Esophagus muscularis mucosa (tissue), 4 donors: ENCODE measurements at regions not wholly inside any gene's neighbourhood (a gene's known extent, or its start where the extent isn't known, plus 50 kb on each side); places are given as distances from the start of the nearest gene placed in this dataset.

ENCODE experiments used
- DNase-seq: peaks from one replicate; pipeline ENCODE4 v3.0.0-alpha.2; 2017; ENCODE audit errors: extremely low spot score
- H3K27ac ChIP-seq, 4 donors: fragments of 200-600 bp; sonication (generic); replicated peaks in 1 of 4; 1 replicate in 3 of 4; 2 replicates in 1 of 4; pipeline ENCODE4 v1.5.1; 2016 to 2019; ENCODE audit warnings: mild to moderate bottlenecking in 1 of 4
- H3K27me3 ChIP-seq, 4 donors: fragments of 200-600 bp; sonication (generic); one replicate each; pipeline versions ENCODE4 v1.5.1 to v1.6.0; 2016 to 2019
- H3K36me3 ChIP-seq, 4 donors: fragments of 200-600 bp; sonication (generic); one replicate each; pipeline ENCODE4 v1.5.1; 2016 to 2019
- H3K4me1 ChIP-seq, 4 donors: fragments of 200-600 bp; sonication (generic); one replicate each; pipeline ENCODE4 v1.5.1; 2016 to 2019
- H3K4me3 ChIP-seq, 4 donors: fragments of 200-600 bp; sonication (generic); 1 replicate in 2 of 4; 2 replicates in 2 of 4; pipeline ENCODE4 v1.5.1; 2016 to 2019; ENCODE audit warnings: mild to moderate bottlenecking in 4 of 4, moderate library complexity in 1 of 4
- H3K9me3 ChIP-seq, 4 donors: fragments of 200-600 bp; sonication (generic); 1 replicate in 3 of 4; 2 replicates in 1 of 4; pipeline ENCODE4 v1.5.1; 2016 to 2019
- CTCF ChIP-seq, 3 experiments: fragments of 200-600 bp in 2 of 3; fragments of 450-650 bp in 1 of 3; sonication (generic) in 2 of 3; IDR thresholded peaks; one replicate each; pipeline ENCODE4 v1.5.1; 2017 to 2019; ENCODE audit warnings: antibody characterized with exemption in 3 of 3, mild to moderate bottlenecking in 2 of 3, moderate library complexity in 1 of 3
- EP300 ChIP-seq: sonication (generic); formaldehyde crosslinking; IDR thresholded peaks from one replicate; pipeline ENCODE4 v1.6.1; 2017; ENCODE audit warnings: antibody characterized with exemption
- POLR2A ChIP-seq: fragments of 450-650 bp; IDR thresholded peaks from one replicate; pipeline ENCODE4 v1.6.1; 2017; ENCODE audit warnings: antibody characterized with exemption, moderate library complexity, mild to moderate bottlenecking, low read depth
- POLR2AphosphoS5 ChIP-seq, 2 donors: sonication (generic); formaldehyde crosslinking; IDR thresholded peaks; one replicate each; pipeline ENCODE4 v1.6.1; 2017; ENCODE audit warnings: antibody characterized with exemption in 2 of 2
- WGBS: methylation state at CpG from one replicate; pipeline ENCODE4 v1.1.5; 2018; 5-methylcytosine and 5-hydroxymethylcytosine counted together
- intact Hi-C: fragments of 100-400 bp; cut with DNase I; formaldehyde crosslinking; loops from one replicate; pipeline ENCODE4 v1.15.1; 2023

- WGBS: 77% methylated on average over 3 of the region's 3 CpGs
- peaks cover 0 to 86% (median 0%) of the 10 kb centered on the region in 4 donors for H3K27me3 ChIP-seq
Measured at GRCh38 chr1:36689992-36690391, 207.3 kb upstream of the CSF3R start.

GRCh38 chr1:36687312-36687711 lies 204.6 kb upstream of the CSF3R start:
- Histone ChIP-seq H3K27me3 (peaks cover 0 to 63% (median 0%) of the 10 kb centered on the region in 4 donors), H3K27ac (no peak overlapping the region), H3K4me1 (no peaks in the 10 kb centered on the region), H3K9me3 (no peaks in the 10 kb centered on the region), H3K36me3 (no peaks in the 10 kb centered on the region), H3K4me3 (no peak overlapping the region)
- intact Hi-C loops: no loop called here
- 49% methylated on average over 5 of the region's 5 CpGs for WGBS
- TF ChIP-seq CTCF (IDR thresholded peaks at IDR 0.05): no peak
- no peak for TF ChIP-seq POLR2A
- no peak for TF ChIP-seq POLR2AphosphoS5 (IDR thresholded peaks at IDR 0.05)
- TF ChIP-seq EP300: no peak
- no peak for DNase-seq

More at GRCh38 chr1:36689992-36690391, 207.3 kb upstream of the CSF3R start:
- DNase-seq: no peak
- no peak overlapping the region for H3K27ac ChIP-seq
- intact Hi-C loops: no loop called here
- H3K4me1 ChIP-seq: no peaks in the 10 kb centered on the region
- no peak overlapping the region for H3K4me3 ChIP-seq
- TF ChIP-seq POLR2A: no peak
- TF ChIP-seq CTCF (IDR thresholded peaks at IDR 0.05): no peak
- no peak for TF ChIP-seq EP300
- TF ChIP-seq POLR2AphosphoS5 (IDR thresholded peaks at IDR 0.05): no peak
- no peaks in the 10 kb centered on the region for H3K9me3 ChIP-seq
- H3K36me3 ChIP-seq: no peaks in the 10 kb centered on the region

- peaks cover 0 to 49% (median 0%) of the 10 kb centered on the region in 4 donors for H3K27me3 ChIP-seq
- no peak for DNase-seq
Measured at GRCh38 chr1:36675931-36676562, 193.3 kb upstream of the CSF3R start.

GRCh38 chr1:36675106-36675505 lies 192.4 kb upstream of the CSF3R start:
- no peak for TF ChIP-seq POLR2AphosphoS5 (IDR thresholded peaks at IDR 0.05)
- TF ChIP-seq EP300: no peak
- TF ChIP-seq POLR2A: no peak
- TF ChIP-seq CTCF (IDR thresholded peaks at IDR 0.05): no peak
- H3K27ac ChIP-seq: no peak overlapping the region
- H3K27me3 ChIP-seq: peaks cover 0 to 57% (median 0%) of the 10 kb centered on the region in 4 donors
- DNase-seq: no peak
- intact Hi-C loops: no loop called here
- no peaks in the 10 kb centered on the region for H3K36me3 ChIP-seq
- H3K4me1 ChIP-seq: no peaks in the 10 kb centered on the region
- 74% methylated on average over 3 of the region's 3 CpGs for WGBS
- no peak overlapping the region for H3K4me3 ChIP-seq
- H3K9me3 ChIP-seq: peaks cover 0 to 7% (median 0%) of the 10 kb centered on the region in 4 donors

More at GRCh38 chr1:36675931-36676562, 193.3 kb upstream of the CSF3R start:
- intact Hi-C loops: no loop called here
- Histone ChIP-seq H3K4me1 (no peaks in the 10 kb centered on the region), H3K36me3 (no peaks in the 10 kb centered on the region), H3K4me3 (no peak overlapping the region), H3K9me3 (peaks cover 0 to 7% (median 0%) of the 10 kb centered on the region in 4 donors), H3K27ac (no peak overlapping the region)
- 89% methylated on average over 6 of the region's 6 CpGs for WGBS
- TF ChIP-seq POLR2AphosphoS5 (IDR thresholded peaks at IDR 0.05) (no peak), CTCF (IDR thresholded peaks at IDR 0.05) (no peak), POLR2A (no peak), EP300 (no peak)

- 44% methylated on average over 6 of the region's 6 CpGs for WGBS
- Histone ChIP-seq H3K4me3 (no peak overlapping the region), H3K27me3 (peaks cover 0 to 71% (median 0%) of the 10 kb centered on the region in 4 donors), H3K27ac (no peak overlapping the region), H3K36me3 (no peaks in the 10 kb centered on the region), H3K4me1 (no peaks in the 10 kb centered on the region), H3K9me3 (peaks cover 0 to 7% (median 0%) of the 10 kb centered on the region in 4 donors)
- TF ChIP-seq POLR2AphosphoS5 (IDR thresholded peaks at IDR 0.05) (no peak), EP300 (no peak), CTCF (IDR thresholded peaks at IDR 0.05) (no peak), POLR2A (no peak)
- DNase-seq: no peak
- intact Hi-C loops: no loop called here
Measured at GRCh38 chr1:36673202-36673601, 190.5 kb upstream of the CSF3R start.
